HG02623 (cell line): ENCODE measurements at regions not wholly inside any gene's neighbourhood (a gene's known extent, or its start where the extent isn't known, plus 50 kb on each side); places are given as distances from the start of the nearest gene placed in this dataset.

Source experiments
- ATAC-seq: cut with Tn5 transposase; IDR thresholded peaks from one replicate; pipeline ENCODE4 v1.9.1; 2021; ENCODE audit warnings: moderate library complexity; ENCODE audit not compliant: unreplicated experiment

GRCh38 chr2:136407952-136408318, 290.0 kb upstream of the CXCR4 start:
- ATAC-seq: no peak

DNA sequence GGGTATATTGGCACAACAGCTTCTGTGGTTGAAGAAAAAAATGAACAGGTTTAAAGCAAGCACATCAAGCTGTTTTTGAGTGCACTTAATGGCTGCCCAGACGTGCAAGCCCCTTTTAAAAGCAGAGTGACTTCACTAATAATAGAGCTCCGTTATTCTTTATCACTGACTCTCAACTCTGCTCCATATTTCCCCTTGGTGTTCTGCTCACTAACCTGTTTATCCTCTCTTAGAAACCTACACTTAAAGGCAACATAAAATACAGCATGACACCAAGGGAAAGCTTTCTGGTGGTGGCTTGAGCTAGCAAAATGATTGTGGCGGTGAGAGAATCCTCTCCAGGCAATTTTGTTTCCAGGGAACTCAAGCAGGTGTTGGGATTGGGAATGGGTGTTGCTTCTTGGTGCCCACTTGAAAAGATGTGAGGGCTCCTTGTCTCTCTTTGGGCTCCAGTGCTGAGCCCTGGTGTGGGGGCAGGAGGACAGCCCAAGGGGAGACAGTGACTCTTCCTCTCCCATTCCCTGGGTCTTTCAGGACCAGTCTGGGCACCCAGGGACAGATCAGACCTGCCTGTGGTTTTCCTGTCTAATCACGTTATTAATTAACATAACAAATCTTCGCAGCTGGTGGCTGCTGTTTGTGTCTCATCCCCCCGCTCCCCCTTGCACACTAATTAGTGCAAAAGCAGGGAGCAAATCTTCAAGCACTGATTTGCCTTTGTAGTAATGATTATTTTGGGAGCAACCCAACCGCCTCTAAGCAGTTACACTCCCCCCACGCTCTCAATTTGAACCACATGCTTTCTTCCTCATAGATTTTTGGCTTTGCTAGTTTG, 289.4 kb upstream of the CXCR4 start:
- ATAC-seq: no peak

GRCh38 chr2:136404925-136405324, 287.0 kb upstream of the CXCR4 start:
- no peak for ATAC-seq

GRCh38 chr2:136404176-136404575, 286.2 kb upstream of the CXCR4 start:
- no peak for ATAC-seq

GRCh38 chr2:136402281-136402680, 284.3 kb upstream of the CXCR4 start:
- ATAC-seq: no peak

DNA sequence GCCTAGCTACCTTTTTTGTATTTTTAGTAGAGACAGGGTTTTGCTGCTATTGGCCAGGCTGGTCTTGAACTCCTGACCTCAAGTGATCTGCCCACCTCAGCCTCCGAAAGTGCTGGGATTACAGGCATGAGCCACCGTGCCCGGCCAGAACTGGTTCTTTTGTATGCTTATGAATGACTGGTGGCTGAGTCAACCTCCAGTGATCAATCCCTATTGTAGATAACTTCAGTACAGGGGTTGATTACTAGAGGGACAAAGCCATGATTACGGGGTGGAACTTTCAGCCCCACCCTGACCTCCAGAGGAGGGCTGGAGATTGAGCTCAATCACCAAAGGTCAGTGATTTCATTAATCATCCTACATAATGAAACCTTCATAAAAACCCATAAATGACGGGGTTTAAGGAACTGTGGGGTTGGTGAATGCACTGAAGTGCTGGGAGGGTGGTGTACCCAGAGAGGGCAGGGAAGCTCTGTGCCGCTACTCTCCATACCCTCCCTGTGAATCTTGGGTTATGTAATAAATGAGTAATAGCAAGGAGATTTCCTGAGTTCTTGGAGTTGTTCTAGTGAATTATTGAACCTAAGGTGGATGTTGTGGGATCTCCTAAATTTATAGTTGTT, 281.8 kb upstream of the CXCR4 start:
- no peak for ATAC-seq

DNA sequence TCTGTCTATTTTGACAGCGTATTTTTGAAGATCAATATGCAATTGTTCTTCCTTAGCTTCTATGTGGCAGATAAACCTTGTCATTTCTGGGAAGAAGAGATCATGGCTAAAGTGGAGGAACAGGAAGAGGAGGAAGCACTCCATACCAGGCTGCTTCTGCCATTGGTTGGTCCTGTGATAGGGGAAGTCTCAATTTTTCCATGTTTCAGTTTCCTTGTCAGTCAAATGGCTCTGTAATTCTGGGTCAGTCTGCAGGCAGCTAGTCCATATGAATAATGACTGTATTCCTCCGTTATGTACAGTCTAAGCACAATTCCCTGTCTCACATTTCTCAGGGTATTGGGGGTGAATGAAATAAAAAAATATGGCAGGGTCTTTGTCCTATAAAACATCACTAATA, 277.6 kb upstream of the CXCR4 start:
- no peak for ATAC-seq

GRCh38 chr2:136394136-136395060, 276.4 kb upstream of the CXCR4 start:
- peak; percentile 77 for ATAC-seq

GRCh38 chr2:136393514-136393913, 275.6 kb upstream of the CXCR4 start:
- ATAC-seq: no peak

GRCh38 chr2:136392897-136393505, 275.1 kb upstream of the CXCR4 start:
- ATAC-seq: no peak

DNA sequence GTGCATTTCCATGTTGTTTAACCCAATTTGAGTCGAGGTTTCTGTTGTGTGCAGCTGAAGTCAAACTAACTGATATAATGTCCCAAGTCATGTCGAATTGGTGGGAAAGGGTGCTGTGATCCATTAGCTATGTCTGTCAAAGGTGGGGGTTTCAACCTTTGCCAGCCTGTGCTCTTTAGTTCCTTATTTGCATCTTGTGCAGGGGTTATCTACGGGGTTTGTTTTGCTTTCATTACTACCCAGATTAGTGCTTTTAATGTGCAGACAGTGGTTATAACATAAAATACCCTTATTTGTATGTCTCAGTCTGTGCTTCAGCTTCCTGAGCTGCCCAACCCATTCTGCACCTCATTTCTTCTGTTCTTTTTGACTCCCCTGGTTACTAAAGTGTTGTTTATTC, 271.9 kb upstream of the CXCR4 start:
- ATAC-seq: peak; percentile 54

DNA sequence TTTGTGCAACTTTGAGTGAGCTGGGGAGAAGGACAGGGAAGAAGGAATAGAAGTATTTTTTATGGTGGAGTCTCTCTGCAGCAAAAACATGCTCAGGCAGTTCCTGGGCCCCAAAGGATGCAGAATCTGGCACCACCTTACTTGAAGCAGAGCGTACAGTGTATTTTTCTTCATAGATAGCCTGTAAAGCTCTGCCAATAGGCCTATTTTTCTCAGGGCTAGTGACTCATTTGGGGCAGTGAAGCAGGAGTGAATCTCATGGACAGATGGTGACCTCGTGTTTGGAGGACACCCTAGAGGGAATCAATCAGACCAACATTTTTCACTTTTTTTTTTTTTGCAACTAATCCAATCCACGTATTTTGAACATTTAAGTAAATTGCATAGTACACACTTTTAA, 268.1 kb upstream of the CXCR4 start:
- ATAC-seq: no peak

DNA sequence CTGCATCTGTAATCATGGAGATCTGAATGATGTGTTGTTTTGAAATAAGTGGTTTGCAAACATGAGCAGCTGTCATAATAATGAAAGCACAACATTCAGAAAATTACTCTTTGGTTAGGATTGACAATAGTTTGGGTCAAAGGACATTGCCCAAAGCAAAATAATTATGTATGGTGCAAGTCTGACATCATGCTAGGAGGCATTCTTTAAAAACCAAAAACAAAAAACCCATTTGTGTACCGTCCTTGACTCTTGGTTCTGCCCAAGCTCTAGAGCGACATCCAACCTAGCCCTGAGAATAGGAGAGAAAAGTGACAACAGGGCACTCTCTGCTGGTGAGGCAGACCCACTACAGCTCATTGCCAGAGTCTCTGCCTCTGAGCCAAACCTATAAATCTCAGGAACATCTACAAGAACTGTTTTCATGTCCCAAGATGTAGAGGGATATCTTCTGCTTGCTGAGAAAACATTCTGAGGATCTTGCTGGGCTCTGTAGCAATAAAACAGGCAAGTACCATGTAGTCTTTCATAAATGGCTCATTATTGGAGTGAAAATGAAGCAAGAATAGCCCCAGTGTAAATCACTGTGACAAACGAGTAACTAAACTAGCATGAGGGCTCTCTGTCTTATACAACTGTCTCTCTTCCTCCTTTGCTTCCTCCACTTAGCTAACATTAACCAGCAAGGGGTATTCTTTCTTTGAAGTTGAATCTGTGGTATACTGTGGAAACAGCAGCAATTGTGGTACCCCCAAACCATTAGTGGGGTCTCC, 266.8 kb upstream of the CXCR4 start:
- ATAC-seq: peak; percentile 31

DNA sequence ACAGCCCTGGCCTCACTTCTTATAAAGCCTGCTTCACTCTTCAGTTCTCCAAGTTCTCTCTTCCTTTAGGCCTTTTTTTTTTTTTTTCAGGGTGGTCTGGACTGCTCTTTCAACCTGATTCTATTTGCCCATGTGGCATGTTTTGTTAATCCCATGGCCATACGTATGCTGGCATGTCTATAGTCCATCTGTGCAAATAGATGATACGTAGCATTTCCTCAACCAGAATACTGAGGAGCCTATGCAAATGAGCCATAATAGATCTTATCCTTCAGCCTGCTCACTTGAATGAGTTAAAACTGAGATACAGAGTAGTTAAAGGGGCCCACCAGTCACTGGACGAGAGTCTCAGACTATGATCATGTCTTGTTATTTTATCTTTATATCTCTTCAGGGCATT, 265.2 kb upstream of the CXCR4 start:
- ATAC-seq: no peak

GRCh38 chr2:136381722-136382633, 264.0 kb upstream of the CXCR4 start:
- ATAC-seq: peak; percentile 78

GRCh38 chr2:136381245-136381644, 263.3 kb upstream of the CXCR4 start:
- ATAC-seq: no peak

DNA sequence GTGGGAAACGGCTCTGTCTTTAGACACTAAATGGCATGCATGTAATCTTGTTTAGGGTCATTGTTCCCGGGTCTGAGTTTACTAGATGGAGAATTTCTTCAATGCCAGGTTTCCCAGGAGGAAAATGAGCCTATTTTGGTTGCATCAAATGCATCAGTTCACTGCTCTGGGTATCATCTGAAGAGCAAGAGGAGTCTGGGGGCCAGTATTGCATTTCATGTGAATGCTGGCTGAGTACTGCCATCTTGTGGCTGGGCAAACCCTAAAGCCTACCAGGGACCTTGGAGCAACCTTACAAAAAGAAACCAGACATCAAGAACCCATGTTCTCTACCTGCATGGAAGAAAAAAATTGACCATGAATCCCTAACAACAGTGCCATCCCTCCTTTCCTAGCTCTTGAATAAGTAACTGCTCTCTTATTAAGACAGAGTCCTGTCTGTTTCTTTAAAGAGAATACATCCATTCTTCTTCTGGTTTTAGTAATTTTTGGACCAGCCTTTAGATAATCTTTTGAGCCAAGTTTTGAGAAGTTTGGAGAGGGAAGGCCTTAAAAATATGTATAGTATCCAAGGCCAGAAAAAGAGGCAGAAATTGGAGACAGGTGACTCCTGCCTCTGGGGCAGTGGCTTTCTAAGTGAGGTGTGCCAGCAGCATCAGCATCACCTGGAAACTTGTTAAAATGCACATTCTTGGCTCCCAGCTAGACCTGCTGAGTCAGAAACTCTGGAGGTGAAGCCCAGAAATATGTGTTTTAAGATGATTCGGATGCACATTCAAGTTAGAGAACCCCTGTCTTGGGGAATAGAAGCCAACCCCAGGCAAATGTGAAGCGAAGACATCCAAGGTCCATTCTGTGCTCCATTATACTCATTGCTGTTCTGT, 261.0 kb upstream of the CXCR4 start:
- ATAC-seq: no peak
